ENCODE measurements at regions not wholly inside any gene's neighbourhood (a gene's known extent, or its start where the extent isn't known, plus 50 kb on each side); places are given as distances from the start of the nearest gene placed in this dataset.

- TF ChIP-seq ZNF710 (CRISPR knock-in tag; IDR thresholded peaks at IDR 0.05; ENCODE audit: borderline replicate concordance), result no peak
- no peak for TF ChIP-seq ZNF547 (CRISPR knock-in tag; IDR thresholded peaks at IDR 0.05)
These were observed 139.1 kb downstream of the SAMMSON start (continued) for GRCh38 chr3:70138606-70139005.

All from HepG2 (cell line).